K562 (cell line): ENCODE measurements at regions not wholly inside any gene's neighbourhood (a gene's known extent, or its start where the extent isn't known, plus 50 kb on each side); places are given as distances from the start of the nearest gene placed in this dataset.

Experiments used
- ATAC-seq: fragments of 200-7000 bp; cut with Tn5 transposase; 3 replicates; pipeline ENCODE4 v1.9.1; 2020; ENCODE audit warnings: moderate library complexity
- BruUV-seq: library from RNA; stranded (reverse); fragments of 400-500 nt; replicated peaks from 2 replicates; lab custom pipeline; 2021; lab: Mats Ljungman, UMichigan
- CTCF ChIA-PET: fragments of 300-600 bp; formaldehyde crosslinking; extraction: SDS; loops from one replicate; lab custom pipeline; 2021; ENCODE audit warnings: low intra/inter-chr PET ratio; lab: Yijun Ruan, JAX
- POLR2A ChIA-PET: fragments of 300-600, 350-650 bp; sonication (Branson Sonifier 250); formaldehyde crosslinking; extraction: SDS; loops from one replicate; lab custom pipeline; 2021; ENCODE audit warnings: antibody characterized with exemption, inconsistent platforms; lab: Yijun Ruan, JAX
- DNase-seq, 4 experiments: peaks; one replicate each; pipeline versions ENCODE4 v3.0.0 to v3.0.0-alpha.2; 2011 to 2018; ENCODE audit warnings: low spot score in 3 of 4, mixed read lengths in 3 of 4; ENCODE audit errors: extremely low read depth in 1 of 4
- FAIRE-seq: peaks from 2 replicates; lab custom pipeline; 2011; peaks lifted over from hg19 to GRCh38; lab: Jason Lieb, UNC
- H2AFZ ChIP-seq: 2 replicates; pipeline ENCODE4 v1.6.0; 2011; ENCODE audit warnings: low read depth, low read length, control low read depth, inconsistent platforms
- H3K27ac ChIP-seq: fragments of 200-600 bp; 3 replicates; pipeline ENCODE4 v1.8.0; 2011; ENCODE audit warnings: low read depth, mild to moderate bottlenecking, control low read depth, inconsistent platforms, low read length, moderate library complexity, mixed read lengths; ENCODE audit errors: extremely low read depth
- H3K27me3 ChIP-seq, 2 experiments: fragments of 300-600 bp in 1 of 2; 2 replicates in 1 of 2; 3 replicates in 1 of 2; pipeline versions ENCODE4 v1.6.0 to v1.8.0; 2011; ENCODE audit warnings: inconsistent platforms in 2 of 2, low read length in 2 of 2, mild to moderate bottlenecking in 1 of 2, mixed read lengths in 1 of 2, moderate library complexity in 1 of 2; ENCODE audit not compliant: control insufficient read depth in 2 of 2, insufficient read depth in 2 of 2
- H3K36me3 ChIP-seq: fragments of 300-600 bp; 3 replicates; pipeline ENCODE4 v1.8.0; 2011; ENCODE audit warnings: mild to moderate bottlenecking, low read length, inconsistent platforms; ENCODE audit not compliant: control insufficient read depth, insufficient read depth
- H3K4me1 ChIP-seq, 2 experiments: fragments of 200-600 bp in 1 of 2; replicated peaks in 1 of 2; 2 replicates in 1 of 2; 3 replicates in 1 of 2; pipeline versions ENCODE4 v1.5.1 to v1.8.0; 2011; ENCODE audit warnings: inconsistent platforms in 2 of 2, low read length in 2 of 2, mild to moderate bottlenecking in 1 of 2, mixed read lengths in 1 of 2, moderate library complexity in 1 of 2; ENCODE audit not compliant: control insufficient read depth in 2 of 2, insufficient read depth in 2 of 2
- H3K4me2 ChIP-seq: 2 replicates; pipeline ENCODE4 v1.6.1; 2011; ENCODE audit warnings: low read length, control low read depth, inconsistent platforms, mixed read lengths; ENCODE audit not compliant: insufficient read depth
- H3K4me3 ChIP-seq: fragments of 200-600 bp; sonication (generic), shearing (Covaris generic); 2 replicates; pipeline ENCODE4 v1.5.1; 2016; ENCODE audit warnings: control low read depth, inconsistent platforms
- H3K79me2 ChIP-seq: fragments of 200-600 bp; 3 replicates; pipeline ENCODE4 v1.8.0; 2011; ENCODE audit warnings: low read length, inconsistent platforms; ENCODE audit not compliant: control insufficient read depth, insufficient read depth
- H3K9ac ChIP-seq, 2 experiments: 2 replicates each; pipeline versions ENCODE4 v1.6.0 to v1.6.1; 2011; ENCODE audit warnings: low read depth in 2 of 2, low read length in 2 of 2, control low read depth in 1 of 2, inconsistent platforms in 1 of 2, mild to moderate bottlenecking in 1 of 2, mixed read lengths in 1 of 2; ENCODE audit not compliant: insufficient read depth in 1 of 2
- H3K9me1 ChIP-seq: one replicate; pipeline ENCODE4 v1.6.0; 2011; ENCODE audit warnings: inconsistent platforms, mild to moderate bottlenecking, low read length, moderate library complexity; ENCODE audit not compliant: control insufficient read depth, insufficient read depth
- H3K9me3 ChIP-seq: replicated peaks from 2 replicates; pipeline ENCODE4 v1.5.1; 2011; ENCODE audit warnings: low read depth, low read length, inconsistent platforms; ENCODE audit not compliant: control insufficient read depth, insufficient read depth
- H4K20me1 ChIP-seq: replicated peaks from 2 replicates; pipeline ENCODE4 v1.6.1; 2011; ENCODE audit warnings: low read length, inconsistent platforms, mixed read lengths; ENCODE audit not compliant: control insufficient read depth, insufficient read depth
- AFF4 ChIP-seq: sonication (generic); formaldehyde crosslinking; IDR thresholded peaks from 2 replicates; pipeline ENCODE4 v1.8.0; 2023; ENCODE audit warnings: mild to moderate bottlenecking, missing genetic modification reagents
- ARID1B ChIP-seq: fragments of 450-650 bp; IDR thresholded peaks from 2 replicates; pipeline ENCODE4 v1.6.1; 2016; ENCODE audit warnings: antibody characterized with exemption, mild to moderate bottlenecking, inconsistent platforms
- ELF4 ChIP-seq: fragments of 450-650 bp; formaldehyde crosslinking; IDR thresholded peaks from 2 replicates; pipeline ENCODE4 v1.4.0; 2022; ENCODE audit warnings: missing genetic modification characterization
- KAT8 ChIP-seq: fragments of 450-650 bp; IDR thresholded peaks from 2 replicates; pipeline ENCODE4 v1.6.1; 2016; ENCODE audit warnings: low read depth, mild to moderate bottlenecking
- MAFK ChIP-seq: IDR thresholded peaks from 2 replicates; pipeline ENCODE4 v1.6.1; 2011; ENCODE audit warnings: low read length, improper control_type of control experiment
- STAT6 ChIP-seq: sonication (generic); formaldehyde crosslinking; IDR thresholded peaks from 2 replicates; pipeline ENCODE4 v1.8.1; 2023; ENCODE audit warnings: mild to moderate bottlenecking, missing genetic modification reagents
- TFAP4 ChIP-seq: sonication (generic); formaldehyde crosslinking; IDR thresholded peaks from 2 replicates; pipeline ENCODE4 v1.8.0; 2022; ENCODE audit warnings: missing genetic modification reagents, mild to moderate bottlenecking, moderate library complexity, borderline replicate concordance
- XRCC3 ChIP-seq: fragments of 450-650 bp; IDR thresholded peaks from 2 replicates; pipeline ENCODE4 v1.6.1; 2017; ENCODE audit warnings: mild to moderate bottlenecking, moderate library complexity
- YBX1 ChIP-seq: fragments of 450-650 bp; IDR thresholded peaks from 2 replicates; pipeline ENCODE4 v1.7.1; 2016; ENCODE audit warnings: mild to moderate bottlenecking
- ZEB2 ChIP-seq: fragments of 450-650 bp; IDR thresholded peaks from 2 replicates; pipeline ENCODE4 v1.6.1; 2016
- ZNF12 ChIP-seq: sonication (generic); formaldehyde crosslinking; IDR thresholded peaks from 2 replicates; pipeline ENCODE4 v1.4.0; 2020; ENCODE audit warnings: mild to moderate bottlenecking, missing genetic modification reagents
- ZNF280A ChIP-seq: fragments of 450-650 bp; IDR thresholded peaks from 2 replicates; pipeline ENCODE4 v1.6.1; 2018; ENCODE audit warnings: mild to moderate bottlenecking, low read depth; ENCODE audit not compliant: partially characterized antibody
- ZNF699 ChIP-seq: fragments of 250-450 bp; sonication (Bioruptor Pico); IDR thresholded peaks from 2 replicates; pipeline ENCODE4 v1.8.0; 2021; ENCODE audit warnings: mild to moderate bottlenecking, moderate library complexity; ENCODE audit not compliant: insufficient replicate concordance
- WGBS: fragments of 100-300 bp; shearing (Covaris generic); methylation state at CpG from one replicate; pipeline ENCODE4 v1.1.6; 2016; ENCODE audit warnings: low coverage, mixed read lengths; ENCODE audit not compliant: insufficient coverage; ENCODE audit errors: missing lambda C conversion rate; 5-methylcytosine and 5-hydroxymethylcytosine counted together
- in situ Hi-C: fragments of 300-500 bp; cut with MboI; formaldehyde crosslinking; loops from 4 replicates; pipeline ENCODE4 v1.15.0; 2018; ENCODE audit warnings: inconsistent platforms, mixed read lengths
- intact Hi-C: fragments of 100-400 bp; cut with micrococcal nuclease; formaldehyde crosslinking; loops from 2 replicates; pipeline ENCODE4 v1.14.2; 2022

- no peak for TF ChIP-seq ZNF280A
- no peak for TF ChIP-seq MAFK
- no peak for TF ChIP-seq KAT8
- no peak for TF ChIP-seq ARID1B
- no peak for TF ChIP-seq STAT6 (CRISPR knock-in tag)
- TF ChIP-seq ZNF699: no peak
Observed at GRCh38 chr1:5370311-5370710, 621.9 kb downstream of the NPHP4 start (continued).

GRCh38 chr1:5369223-5369622 lies 623.0 kb downstream of the NPHP4 start:
- no peak overlapping the region for H3K4me2 ChIP-seq
- TF ChIP-seq XRCC3: no peak
- TF ChIP-seq ZEB2: no peak
- no peak for TF ChIP-seq ELF4 (CRISPR knock-in tag)
- no peak for TF ChIP-seq TFAP4 (CRISPR knock-in tag)
- TF ChIP-seq AFF4 (CRISPR knock-in tag): no peak
- TF ChIP-seq ZNF12 (CRISPR knock-in tag): no peak
- TF ChIP-seq YBX1: no peak
- POLR2A ChIA-PET: no interaction called here
- in situ Hi-C loops: no loop called here
- CTCF ChIA-PET: no interaction called here
- intact Hi-C loops: no loop called here
- H3K9ac ChIP-seq: no peak overlapping the region
- H4K20me1 ChIP-seq: no peaks in the 10 kb centered on the region
- no peaks in the 10 kb centered on the region for H3K4me1 ChIP-seq
- H3K9me3 ChIP-seq: no peaks in the 10 kb centered on the region
- no peak overlapping the region for H2AFZ ChIP-seq
- H3K9me1 ChIP-seq: no peaks in the 10 kb centered on the region
- H3K79me2 ChIP-seq: no peaks in the 10 kb centered on the region
- ATAC-seq (no peak), DNase-seq (no peak), FAIRE-seq (no peak)
- no peaks in the 10 kb centered on the region for H3K27me3 ChIP-seq
- no peak overlapping the region for H3K4me3 ChIP-seq
- WGBS: 0% methylated on average over 1 of the region's 1 CpG
- H3K36me3 ChIP-seq: no peaks in the 10 kb centered on the region
- no TSS peak for BruUV-seq
- H3K27ac ChIP-seq: no peak overlapping the region
